ENCODE measurements at regions not wholly inside any gene's neighbourhood (a gene's known extent, or its start where the extent isn't known, plus 50 kb on each side); places are given as distances from the start of the nearest gene placed in this dataset.

DNA sequence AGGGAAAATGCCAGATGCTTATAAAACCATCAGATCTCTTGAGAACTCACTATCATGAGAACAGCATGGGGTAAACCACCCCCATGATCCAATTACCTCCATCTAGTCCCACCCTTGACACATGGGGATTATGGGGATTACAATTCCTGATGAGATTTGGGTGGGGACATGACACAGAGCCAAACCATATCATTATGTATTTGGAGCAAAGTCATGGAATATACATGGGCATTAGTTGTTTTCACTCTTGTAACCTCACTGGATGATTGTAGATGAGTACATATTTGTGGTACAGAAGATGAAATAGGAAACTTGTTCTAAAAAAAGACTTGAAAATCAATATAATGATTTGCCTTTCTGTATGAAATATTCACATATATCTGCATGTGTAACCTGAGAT lies 674.5 kb upstream of the BOD1L1 start:
- no peak for DNase-seq (ENCODE audit: low read depth, low spot score)

DNA sequence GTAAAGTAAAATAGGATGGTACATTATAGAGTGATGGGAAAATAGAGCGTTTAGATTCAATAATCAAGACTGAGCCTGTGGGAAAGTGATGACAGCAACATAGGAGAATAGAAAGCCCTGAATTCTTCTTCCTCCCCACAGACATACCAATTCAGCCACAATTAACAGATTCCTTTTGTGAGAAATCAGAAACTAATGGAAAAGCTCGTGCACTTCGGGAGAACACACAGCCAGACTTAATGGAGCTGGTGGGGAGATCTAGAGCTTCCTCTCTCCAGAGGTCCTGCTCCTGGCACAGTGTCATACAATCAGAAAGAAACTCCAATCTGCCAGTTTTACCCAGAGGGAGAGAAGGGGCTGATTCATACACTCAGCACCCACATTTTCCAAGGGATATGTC lies 676.3 kb upstream of the BOD1L1 start:
- DNase-seq (ENCODE audit: low read depth, low spot score) = no peak

DNA sequence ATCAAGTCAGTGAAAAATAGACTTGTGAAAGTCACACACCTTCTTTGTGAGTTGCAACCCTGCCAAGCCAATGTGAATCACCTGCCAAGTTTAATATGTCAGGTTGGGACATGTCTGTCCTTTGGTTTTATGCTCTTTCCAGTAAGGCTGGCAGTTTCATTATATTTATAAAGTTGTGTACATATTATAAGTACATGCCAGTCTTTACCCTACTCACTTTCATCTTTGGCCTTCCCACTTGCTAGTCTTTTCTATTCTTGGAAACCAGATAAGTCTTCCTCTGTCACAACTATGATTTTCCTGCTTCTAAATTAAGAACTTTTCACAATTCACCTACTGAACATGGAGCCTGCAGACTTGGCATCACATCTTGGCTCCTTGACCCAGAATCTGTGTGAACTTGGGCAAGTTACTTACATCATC lies 680.7 kb upstream of the BOD1L1 start:
- DNase-seq (ENCODE audit: low read depth, low spot score) = no peak

DNA sequence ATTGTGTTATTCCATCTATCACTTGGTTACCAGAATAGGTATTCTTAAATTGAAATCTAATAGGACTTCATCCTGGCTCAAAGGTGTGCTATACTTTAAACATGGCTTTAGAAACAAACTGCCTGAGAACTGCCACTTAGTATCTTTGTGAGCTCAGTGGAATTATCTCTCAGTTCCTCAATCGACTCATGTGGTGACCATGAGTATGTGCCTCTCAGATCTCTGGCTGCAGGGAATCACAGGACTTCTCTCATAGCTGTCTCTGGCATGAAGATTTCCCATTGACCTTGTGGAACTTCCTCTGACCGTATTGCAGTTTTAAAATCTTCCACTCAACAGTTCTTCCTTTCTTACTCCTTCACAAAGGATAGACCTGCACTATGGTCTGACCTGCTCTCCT lies 681.9 kb upstream of the BOD1L1 start:
- DNase-seq (ENCODE audit: low read depth, low spot score) = no peak

DNA sequence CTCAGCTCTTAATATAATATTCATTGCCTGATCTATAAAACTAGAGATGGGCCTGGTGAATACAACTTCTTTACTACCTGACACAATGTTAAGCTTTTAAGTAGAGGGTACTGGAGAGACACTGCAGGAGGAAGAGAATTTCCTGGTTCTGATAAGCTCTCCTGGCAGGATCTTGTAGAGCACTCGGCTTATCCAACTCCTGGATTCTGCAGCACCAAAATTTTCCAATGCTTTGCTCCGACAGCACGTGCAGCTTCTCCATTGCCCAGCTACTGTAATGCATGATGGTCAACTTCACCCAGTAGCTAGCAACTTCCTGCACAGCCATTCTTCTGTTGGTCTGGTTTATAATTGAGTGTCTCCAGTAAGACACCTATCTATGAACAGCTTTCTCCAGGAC lies 686.2 kb upstream of the BOD1L1 start:
- no peak for DNase-seq (ENCODE audit: low read depth, low spot score)

DNA sequence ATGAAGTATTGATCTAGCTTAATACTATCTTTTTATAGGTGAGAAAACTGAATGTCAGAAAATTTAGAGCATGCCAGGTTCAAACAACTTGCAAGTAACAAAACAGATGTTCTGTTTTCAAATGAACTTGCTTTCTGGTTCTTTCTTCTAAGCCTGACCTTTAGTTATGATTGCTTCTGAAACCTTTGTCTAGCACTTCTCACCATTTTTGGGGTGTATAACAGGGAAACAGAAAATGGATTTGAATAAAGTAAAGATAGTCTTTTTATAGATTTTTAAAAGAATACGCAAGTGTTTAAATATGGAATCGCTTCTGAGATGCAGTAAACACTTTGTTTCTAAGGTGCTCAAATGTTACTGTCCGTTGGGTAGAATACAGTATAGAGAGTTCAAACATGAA lies 687.2 kb upstream of the CPEB2 start:
- DNase-seq (ENCODE audit: low read depth, low spot score) = no peak

DNA sequence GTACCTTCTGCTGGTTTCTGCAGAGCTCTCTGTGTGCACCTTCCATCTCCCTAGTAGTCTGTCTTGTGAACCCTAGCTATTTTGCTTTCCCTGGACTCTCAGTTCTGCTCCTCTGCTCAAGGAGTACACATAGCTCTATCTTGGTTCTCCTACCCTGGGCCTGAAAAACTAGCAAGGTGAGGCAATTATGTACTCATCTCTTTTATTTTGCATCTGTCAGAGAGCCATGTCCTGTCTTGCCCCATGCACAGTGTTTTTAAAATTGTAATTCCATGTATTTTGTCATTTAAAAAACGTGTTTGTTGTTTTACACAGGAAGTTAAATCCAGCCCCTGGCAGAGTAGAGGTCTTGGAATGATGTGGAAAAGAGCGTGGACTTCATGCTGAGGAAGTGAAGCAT lies 684.9 kb upstream of the CPEB2 start:
- DNase-seq (ENCODE audit: low read depth, low spot score) = no peak

DNA sequence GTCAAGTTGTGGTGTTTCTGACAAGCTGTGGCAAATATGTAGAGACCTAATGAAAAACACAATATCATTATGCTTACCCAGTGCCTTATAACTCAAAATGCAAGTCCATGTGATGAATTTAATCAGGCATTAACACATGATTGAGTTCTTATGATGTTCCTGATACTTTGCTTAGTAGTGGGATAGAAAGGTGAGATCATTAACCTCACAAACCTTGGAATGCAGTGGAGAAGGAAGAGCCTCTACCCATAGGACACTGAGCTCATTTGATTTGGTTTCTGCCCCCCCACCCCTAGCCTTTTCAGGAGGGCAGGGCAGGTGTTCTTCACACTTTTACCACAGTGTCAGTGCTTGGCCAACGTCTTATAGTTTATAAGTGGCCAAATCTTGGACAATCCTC lies 683.6 kb upstream of the CPEB2 start:
- DNase-seq (ENCODE audit: low read depth, low spot score) = no peak

DNA sequence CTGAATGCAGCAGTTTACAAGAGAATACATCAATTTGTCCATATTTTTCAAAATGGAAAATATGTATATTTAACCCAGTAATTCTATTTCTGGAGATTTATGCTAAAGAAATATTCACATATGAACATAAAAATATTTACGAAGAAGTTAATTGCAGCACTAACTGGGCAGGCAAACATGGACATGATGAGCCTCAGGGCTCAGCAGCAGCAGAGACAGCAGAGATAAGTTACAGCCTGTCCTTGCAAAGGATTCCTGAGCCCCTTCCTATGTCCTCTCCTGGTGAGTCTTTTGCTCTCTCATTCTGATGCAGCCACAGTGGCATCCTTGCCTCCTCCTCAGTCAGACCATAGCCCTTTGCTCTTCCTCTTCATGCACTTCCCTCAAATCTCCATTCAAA lies 680.6 kb upstream of the CPEB2 start:
- DNase-seq (ENCODE audit: low read depth, low spot score) = no peak

DNA sequence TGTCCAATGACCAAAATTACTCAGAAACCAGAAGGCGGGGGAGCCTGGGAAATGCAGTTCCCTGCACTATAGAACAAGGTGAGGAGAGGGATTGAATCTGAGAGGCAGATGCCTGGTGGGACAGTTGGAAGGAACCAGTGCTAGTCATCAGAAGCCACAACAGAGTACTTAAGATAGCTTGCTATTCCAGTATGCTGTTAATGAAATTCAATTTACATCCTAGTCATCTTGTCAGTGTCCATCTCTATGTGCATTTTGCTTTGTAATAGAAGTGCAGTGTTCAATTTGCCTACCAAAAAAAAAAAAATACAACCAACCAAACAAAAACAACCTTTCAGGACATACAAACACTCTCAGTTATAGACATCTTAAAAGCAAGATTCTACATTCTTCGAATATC lies 679.1 kb upstream of the CPEB2 start:
- DNase-seq (ENCODE audit: low read depth, low spot score) = no peak

DNA sequence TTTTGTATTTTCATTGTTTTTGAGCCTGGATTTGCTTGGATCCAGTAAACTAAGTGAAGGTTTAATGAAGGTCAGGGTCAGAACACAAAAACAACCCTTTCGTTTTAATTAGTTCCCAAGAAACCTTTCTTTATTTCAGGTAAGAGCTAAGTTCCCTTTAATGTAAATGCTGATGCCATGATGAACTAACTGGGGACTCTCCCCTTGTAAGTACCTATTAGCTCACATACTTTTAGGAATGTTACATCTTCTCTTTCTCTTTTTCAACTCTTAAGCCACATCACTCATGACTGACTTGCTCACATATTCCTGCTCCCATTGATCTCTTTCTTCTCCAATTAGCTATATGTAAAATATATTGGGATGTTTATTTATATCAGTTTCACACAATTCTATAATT lies 673.1 kb upstream of the CPEB2 start:
- DNase-seq (ENCODE audit: low read depth, low spot score) = no peak

DNA sequence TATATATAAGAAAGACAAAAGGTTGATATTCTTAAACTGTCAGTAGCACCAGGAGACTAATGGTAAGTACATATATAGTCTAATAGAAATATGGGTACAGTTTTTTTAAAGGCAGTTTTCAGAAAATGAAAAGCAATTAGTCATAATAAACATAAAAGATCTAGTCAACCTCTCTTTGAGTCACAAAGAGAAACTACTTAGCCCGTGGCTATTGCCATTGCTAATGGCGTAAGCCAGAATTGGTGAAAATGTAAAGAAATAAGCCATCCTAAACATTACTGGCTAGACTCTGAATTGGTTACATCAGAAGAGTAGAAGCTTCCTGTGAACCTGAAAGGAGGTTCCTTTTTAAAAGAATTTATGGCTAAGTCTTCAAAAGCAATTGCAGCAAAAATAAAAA lies 668.7 kb upstream of the CPEB2 start:
- DNase-seq (ENCODE audit: low read depth, low spot score) = no peak

DNA sequence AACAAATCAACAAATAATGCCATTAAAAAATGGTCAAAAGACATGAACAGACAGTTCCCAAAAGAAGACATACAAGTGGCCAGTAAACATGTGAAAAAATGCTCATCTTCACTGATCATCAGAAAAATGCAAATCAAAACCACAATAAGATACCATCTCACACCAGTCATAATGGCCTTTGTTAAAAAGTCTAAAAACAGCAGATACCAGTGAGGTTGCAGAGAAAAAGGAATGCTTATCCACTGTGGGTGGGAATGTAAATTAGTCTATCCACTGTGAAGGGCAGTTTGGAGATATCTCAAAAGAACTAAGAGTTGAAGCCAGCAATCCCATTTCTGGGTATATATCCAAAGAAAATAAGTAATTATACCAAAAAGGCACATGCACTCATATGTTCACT lies 668.1 kb upstream of the CPEB2 start:
- DNase-seq (ENCODE audit: low read depth, low spot score) = no peak

DNA sequence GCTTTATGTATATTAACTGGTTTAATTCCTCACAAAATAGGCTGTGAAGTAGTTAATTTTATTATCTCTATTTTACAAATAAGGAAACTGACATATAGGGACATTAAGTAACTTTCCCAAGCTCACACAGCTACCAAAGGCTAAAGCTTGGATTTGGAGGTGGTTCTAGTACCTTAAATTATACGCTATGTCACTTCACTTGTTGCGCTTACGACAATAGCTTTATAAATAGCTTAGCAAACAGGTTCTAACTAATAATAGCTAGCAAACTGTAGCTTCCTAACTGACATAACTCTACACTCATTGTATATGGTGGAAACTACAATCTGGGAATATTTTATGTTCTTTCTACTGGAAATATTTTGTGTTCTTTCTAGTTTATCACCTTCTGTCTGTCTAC lies 666.4 kb upstream of the CPEB2 start:
- DNase-seq (ENCODE audit: low read depth, low spot score) = no peak

DNA sequence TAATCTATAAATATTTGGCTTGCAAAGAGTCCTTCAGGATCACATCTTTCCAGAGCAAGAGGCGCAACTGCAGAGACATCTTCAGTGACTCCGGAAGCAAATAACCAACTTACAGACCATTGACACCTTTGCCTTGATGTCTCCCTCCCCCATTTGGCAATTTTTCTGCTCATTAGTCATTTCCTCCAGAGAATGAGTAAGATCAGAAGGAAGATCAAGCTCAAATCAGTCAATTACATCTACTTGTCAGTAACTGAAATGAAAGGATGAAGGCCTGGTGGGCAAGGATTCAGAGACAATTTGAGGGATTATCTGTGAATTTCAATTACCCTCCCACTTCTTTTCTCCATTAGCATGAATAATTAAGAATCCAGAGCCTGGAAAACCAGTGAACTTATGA lies 665.6 kb upstream of the CPEB2 start:
- no peak for DNase-seq (ENCODE audit: low read depth, low spot score)

DNA sequence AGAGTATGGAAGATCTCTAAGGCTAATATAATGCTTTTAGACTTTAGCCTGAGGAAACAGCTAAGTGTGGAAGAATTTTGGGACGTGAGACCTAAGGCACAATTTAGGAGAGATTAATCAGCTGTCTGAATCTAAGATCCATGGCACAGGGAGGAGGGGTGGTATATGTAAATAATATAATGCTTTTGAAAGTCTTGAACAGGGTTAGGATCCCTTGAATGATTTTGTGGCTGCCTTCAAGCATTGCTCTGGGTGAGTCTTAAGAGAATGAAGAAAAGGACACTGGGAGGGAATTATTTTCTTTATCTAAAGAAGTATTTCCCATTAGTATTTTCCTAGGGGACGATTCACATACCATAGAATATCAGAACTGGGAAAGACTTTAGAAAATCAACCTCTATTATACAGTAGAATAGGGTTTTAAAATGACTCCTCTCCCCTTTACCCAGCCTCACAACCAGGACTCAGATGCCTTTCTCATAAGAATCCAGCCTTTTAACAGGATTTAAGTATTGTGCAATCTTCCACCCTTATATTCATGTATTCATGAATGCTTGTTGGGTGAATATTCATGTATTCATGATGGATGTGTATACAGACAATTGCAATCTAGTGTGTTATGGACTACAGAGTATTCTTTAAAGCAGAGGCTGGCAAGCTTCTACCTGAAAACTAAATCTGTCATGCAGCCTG lies 664.2 kb upstream of the CPEB2 start:
- no peak for DNase-seq (ENCODE audit: low read depth, low spot score)

DNA sequence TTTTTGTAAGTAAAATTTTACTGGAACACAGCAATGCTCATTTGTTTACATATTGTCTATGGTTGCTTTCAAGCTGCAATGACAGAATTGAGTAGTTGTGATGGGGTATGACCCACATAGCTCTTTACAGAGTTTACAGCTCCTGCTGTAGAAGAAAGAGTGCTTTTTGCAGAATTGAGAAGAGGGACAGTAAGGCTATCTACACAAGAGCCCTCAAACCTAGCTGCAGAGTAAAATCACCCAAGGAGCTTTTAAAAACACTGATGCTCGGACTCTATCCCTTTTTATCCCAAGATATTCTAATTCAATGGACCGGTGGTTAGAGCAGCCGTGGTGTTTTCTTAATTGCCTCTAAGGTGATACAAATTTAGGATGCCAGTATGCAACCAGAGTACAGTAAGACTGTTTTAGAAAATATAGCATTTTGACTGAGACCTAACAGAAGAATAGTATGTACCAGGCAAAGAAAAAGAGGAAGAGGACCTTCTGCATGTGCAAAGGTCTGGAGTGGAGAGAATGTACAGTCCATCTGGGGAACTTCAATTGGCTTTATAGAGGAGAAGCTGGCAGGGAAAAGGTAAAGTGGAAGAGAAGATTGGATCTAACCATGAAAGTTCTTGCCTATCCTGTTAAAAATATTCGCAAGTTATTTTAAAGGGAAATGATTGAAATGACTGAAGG lies 663.6 kb upstream of the CPEB2 start:
- DNase-seq (ENCODE audit: low read depth, low spot score) = no peak

DNA sequence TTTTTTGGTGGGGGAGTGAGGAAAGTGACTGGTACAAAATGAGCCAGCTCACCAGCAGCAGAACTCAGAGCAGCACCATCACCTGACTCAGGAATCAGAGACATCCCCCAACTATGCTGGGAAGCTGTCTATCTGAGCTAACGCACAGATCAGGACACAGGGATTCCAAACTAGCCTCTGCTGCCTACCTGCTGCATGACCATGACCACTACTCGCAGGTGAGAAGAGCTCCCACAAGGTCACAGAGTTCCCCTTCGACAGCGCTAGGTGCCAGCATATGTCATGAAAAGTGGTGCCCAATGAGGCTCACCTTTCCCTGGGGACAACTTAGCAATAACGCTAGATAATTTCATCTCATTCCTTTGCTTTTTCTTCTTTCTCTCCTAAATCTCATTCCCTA lies 662.6 kb upstream of the CPEB2 start:
- DNase-seq (ENCODE audit: low read depth, low spot score) = no peak

DNA sequence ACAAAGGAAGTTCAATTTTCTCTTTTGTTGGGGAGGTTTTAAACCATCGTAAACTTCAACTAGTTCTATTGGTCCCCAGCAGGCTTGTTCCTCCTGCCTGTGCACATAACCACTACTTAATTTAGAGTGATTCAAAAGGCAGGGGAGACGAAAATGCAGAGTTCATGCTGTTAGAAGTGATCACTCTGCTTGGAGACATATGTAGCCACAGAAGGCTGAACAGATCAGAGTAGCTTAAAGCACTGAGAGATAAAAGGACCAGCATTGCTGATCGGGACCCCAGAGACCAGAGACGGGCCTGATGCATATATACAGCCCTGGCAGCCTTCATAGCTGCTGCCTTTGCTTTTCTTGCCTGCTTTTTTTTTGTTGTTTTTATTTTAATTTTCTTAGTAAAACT lies 662.0 kb upstream of the CPEB2 start:
- DNase-seq (ENCODE audit: low read depth, low spot score) = no peak

DNA sequence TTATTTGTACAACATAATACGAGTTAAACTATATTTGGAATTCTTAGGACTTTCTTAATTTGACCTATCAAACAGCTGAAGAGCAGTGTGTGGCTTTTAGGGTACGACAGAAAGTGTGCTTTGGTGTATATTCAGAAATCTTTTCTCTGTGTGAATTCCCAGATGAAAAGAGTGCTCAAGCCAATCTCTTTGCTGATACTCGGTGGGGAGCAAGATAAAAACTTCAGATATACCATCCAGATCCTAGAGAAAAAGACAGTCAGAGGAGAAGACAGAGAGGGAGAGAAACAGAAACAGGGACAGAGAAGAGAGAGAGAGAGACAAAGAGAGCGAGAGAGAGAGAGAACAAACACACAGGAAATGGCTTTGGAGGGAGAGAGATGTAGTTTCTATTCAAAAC lies 658.3 kb upstream of the CPEB2 start:
- DNase-seq (ENCODE audit: low read depth, low spot score) = no peak

DNA sequence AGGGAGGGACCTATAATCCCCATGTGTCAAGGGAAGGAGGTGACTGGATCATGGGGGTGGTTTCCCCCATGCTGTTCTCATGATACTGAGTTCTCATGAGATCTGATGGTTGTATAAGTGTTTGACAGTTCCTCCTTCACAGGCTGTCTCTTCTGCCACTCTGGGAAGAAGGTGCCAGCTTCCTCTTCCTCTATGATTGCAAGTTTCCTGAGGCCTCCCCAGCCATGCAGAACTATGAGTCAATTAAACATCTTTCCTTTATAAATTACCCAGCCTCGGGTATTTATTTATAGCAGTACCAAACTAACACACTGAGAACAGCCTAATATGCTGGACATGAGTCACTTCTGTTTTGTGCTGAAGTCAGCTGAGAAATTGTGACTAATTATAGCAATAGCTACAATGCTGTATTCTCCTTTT lies 656.9 kb upstream of the CPEB2 start:
- peak; percentile 24 for DNase-seq (ENCODE audit: low read depth, low spot score)

DNA sequence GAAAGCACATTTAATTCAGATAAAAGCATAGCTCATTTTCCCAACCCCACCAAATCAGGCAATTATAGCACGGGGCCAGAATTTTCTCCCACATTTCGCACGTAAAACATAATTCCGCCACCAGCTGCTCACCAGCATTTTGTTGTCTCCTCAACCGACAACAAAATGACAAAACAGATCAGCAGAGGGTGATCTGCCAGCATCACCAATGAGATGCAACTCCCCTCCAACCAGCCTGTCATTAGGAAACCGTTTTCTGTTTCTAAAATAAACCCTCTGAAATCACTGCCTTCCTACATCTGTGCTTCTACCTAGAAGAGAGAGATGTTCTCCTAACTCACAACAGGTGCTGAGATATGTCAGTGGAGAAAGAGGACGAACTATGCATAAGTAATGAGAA lies 654.8 kb upstream of the CPEB2 start:
- no peak for DNase-seq (ENCODE audit: low read depth, low spot score)

DNA sequence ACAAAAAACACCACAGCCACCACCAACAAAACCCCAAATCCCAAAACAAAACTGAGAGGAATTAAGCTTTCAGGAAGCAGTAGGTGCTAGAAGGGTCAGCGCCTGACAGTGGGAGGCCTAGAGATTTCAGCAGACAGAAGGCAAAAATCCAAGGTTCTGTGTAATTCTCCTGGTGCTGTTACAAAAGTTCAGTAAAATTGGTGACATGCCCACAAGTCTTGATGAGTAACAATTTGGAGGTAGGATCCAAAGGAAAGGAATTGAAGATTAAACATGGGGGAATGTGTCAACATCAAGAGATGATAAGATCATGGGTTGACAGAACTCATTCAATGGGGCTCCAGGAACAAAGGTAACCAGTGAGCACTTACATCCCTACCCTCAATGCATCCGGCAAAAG lies 653.8 kb upstream of the CPEB2 start:
- DNase-seq (ENCODE audit: low read depth, low spot score) = no peak
